Peyer's patch (tissue), 4 donors: ENCODE measurements at regions not wholly inside any gene's neighbourhood (a gene's known extent, or its start where the extent isn't known, plus 50 kb on each side); places are given as distances from the start of the nearest gene placed in this dataset.

Experiments
- CTCF ChIP-seq, 6 experiments: fragments of 450-650 bp in 4 of 6; fragments of 200-600 bp in 2 of 6; sonication (generic) in 1 of 6; IDR thresholded peaks; one replicate each; pipeline ENCODE4 v1.5.1; 2017 to 2019; ENCODE audit warnings: antibody characterized with exemption in 6 of 6, mild to moderate bottlenecking in 3 of 6, moderate library complexity in 1 of 6
- POLR2A ChIP-seq, 2 donors: fragments of 450-650 bp; IDR thresholded peaks; one replicate each; pipeline ENCODE4 v1.5.1; 2017; ENCODE audit warnings: antibody characterized with exemption in 2 of 2, mild to moderate bottlenecking in 2 of 2, moderate library complexity in 2 of 2

- TF ChIP-seq POLR2A (IDR thresholded peaks at IDR 0.05) (no peak), CTCF (IDR thresholded peaks at IDR 0.05) (no peak)
Observed at GRCh38 chr1:95627244-95627643, 393.2 kb downstream of the RWDD3 start.
